Ascending aorta (tissue), 2 donors: ENCODE measurements at regions not wholly inside any gene's neighbourhood (a gene's known extent, or its start where the extent isn't known, plus 50 kb on each side); places are given as distances from the start of the nearest gene placed in this dataset.

Experiments
- DNase-seq, 2 donors: peaks; one replicate each; pipeline ENCODE4 v3.0.0-alpha.2; 2019; ENCODE audit warnings: low spot score in 2 of 2
- H3K27ac ChIP-seq, 2 donors: fragments of 200-600 bp; sonication (generic); one replicate each; pipeline ENCODE4 v1.5.1; 2016 to 2017; ENCODE audit warnings: mild to moderate bottlenecking in 1 of 2
- H3K27me3 ChIP-seq: fragments of 200-600 bp; sonication (generic); one replicate; pipeline ENCODE4 v1.5.1; 2017
- H3K36me3 ChIP-seq, 2 donors: fragments of 200-600 bp; sonication (generic); one replicate each; pipeline ENCODE4 v1.5.1; 2016
- H3K4me1 ChIP-seq, 2 donors: fragments of 200-600 bp; sonication (generic); one replicate each; pipeline ENCODE4 v1.5.1; 2016 to 2017; ENCODE audit warnings: mild to moderate bottlenecking in 1 of 2
- H3K4me3 ChIP-seq, 2 donors: fragments of 200-600 bp; sonication (generic); one replicate each; pipeline ENCODE4 v1.5.1; 2016 to 2017; ENCODE audit warnings: mild to moderate bottlenecking in 1 of 2
- H3K9me3 ChIP-seq, 2 donors: fragments of 200-600 bp; sonication (generic); one replicate each; pipeline ENCODE4 v1.5.1; 2016
- intact Hi-C: fragments of 100-400 bp; cut with DNase I; formaldehyde crosslinking; loops from one replicate; pipeline ENCODE4 v1.15.1; 2023
- TF ChIP-seq, protein P1 (sequence below), 3 experiments: fragments of 200-600 bp in 2 of 3; fragments of 450-650 bp in 1 of 3; sonication (generic) in 2 of 3; IDR thresholded peaks; one replicate each; pipeline ENCODE4 v1.5.1; 2016 to 2019; ENCODE audit warnings: antibody characterized with exemption in 3 of 3, mild to moderate bottlenecking in 1 of 3, moderate library complexity in 1 of 3

DNA sequence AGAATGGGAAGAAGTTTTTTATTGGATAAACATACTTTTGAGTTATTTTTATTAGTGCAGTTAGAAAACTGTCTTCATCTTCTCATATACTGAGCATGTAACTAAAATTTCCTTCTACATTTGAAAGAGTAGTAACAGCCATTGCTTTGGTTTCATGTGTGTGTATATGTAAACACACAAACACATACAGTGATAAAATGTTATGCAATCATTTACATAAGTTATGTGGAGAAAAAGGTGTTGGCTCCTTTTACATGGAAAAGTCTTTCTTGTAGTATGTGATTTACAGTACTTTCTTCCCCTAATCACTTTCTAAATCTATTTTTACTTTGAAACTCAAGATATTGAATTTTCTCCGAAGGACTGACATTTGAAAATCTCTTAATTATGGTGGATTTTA is 194.3 kb upstream of the PACRGL start:
- Histone ChIP-seq H3K36me3 (no peaks in the 10 kb centered on the region), H3K27ac (no peak overlapping the region), H3K4me3 (no peak overlapping the region), H3K9me3 (no peaks in the 10 kb centered on the region), H3K27me3 (no peaks in the 10 kb centered on the region), H3K4me1 (no peaks in the 10 kb centered on the region)
- no peak for DNase-seq
- intact Hi-C loops = no loop called here
- TF ChIP-seq, protein P1, sequence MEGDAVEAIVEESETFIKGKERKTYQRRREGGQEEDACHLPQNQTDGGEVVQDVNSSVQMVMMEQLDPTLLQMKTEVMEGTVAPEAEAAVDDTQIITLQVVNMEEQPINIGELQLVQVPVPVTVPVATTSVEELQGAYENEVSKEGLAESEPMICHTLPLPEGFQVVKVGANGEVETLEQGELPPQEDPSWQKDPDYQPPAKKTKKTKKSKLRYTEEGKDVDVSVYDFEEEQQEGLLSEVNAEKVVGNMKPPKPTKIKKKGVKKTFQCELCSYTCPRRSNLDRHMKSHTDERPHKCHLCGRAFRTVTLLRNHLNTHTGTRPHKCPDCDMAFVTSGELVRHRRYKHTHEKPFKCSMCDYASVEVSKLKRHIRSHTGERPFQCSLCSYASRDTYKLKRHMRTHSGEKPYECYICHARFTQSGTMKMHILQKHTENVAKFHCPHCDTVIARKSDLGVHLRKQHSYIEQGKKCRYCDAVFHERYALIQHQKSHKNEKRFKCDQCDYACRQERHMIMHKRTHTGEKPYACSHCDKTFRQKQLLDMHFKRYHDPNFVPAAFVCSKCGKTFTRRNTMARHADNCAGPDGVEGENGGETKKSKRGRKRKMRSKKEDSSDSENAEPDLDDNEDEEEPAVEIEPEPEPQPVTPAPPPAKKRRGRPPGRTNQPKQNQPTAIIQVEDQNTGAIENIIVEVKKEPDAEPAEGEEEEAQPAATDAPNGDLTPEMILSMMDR (IDR thresholded peaks at IDR 0.05) = no peak

DNA sequence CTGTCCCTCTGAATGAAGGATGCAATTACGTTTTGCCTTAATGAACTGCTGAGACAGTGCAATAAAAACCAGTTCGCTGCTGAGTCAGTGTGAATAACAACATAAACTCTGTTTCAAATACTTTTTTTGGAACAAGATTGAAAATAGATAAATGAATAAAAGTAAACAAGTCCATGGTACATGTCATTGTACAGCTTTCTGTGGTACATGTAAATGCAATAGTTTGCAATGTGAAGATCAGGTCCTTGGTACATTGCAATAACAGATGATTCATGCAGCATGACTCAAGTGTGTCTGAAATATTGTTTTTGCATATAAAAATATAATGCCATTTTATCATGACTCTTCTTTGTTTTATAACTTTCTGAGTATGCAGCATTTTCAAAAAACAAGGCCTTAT is 193.4 kb upstream of the PACRGL start:
- intact Hi-C loops = no loop called here

DNA sequence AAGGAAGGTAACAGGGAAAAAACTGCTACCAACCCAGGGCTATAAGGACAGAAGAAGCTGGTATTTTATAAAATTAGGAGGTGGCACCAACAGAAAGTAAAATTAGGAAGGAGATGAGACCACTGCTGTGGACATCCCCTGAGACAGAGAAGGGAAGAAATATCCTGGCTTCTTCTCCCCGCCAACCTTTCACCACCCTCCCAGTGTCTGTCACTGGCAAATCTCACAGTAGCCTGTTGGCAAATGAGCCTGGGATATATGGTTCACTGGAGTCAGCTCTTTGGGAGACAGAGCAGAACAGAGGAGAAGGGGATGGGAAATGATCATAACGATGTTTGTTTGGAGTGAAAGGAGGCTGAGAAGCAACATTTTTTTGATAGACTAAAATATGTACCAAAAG is 190.9 kb upstream of the PACRGL start:
- TF ChIP-seq, protein P1 (IDR thresholded peaks at IDR 0.05) = no peak
- no peak overlapping the region for H3K27ac ChIP-seq
- H3K4me3 ChIP-seq = no peak overlapping the region
- DNase-seq = no peak
- H3K4me1 ChIP-seq = peaks cover 0 to 2% of the 10 kb centered on the region in 2 donors
- intact Hi-C loops = no loop called here
- no peaks in the 10 kb centered on the region for H3K27me3 ChIP-seq
- H3K9me3 ChIP-seq = no peaks in the 10 kb centered on the region
- H3K36me3 ChIP-seq = no peaks in the 10 kb centered on the region

More for the DNA sequence above, 193.4 kb upstream of the PACRGL start:
- no peak overlapping the region for H3K4me3 ChIP-seq
- H3K4me1 ChIP-seq = no peaks in the 10 kb centered on the region
- no peaks in the 10 kb centered on the region for H3K9me3 ChIP-seq
- TF ChIP-seq, protein P1 (IDR thresholded peaks at IDR 0.05) = no peak
- no peaks in the 10 kb centered on the region for H3K27me3 ChIP-seq
- H3K36me3 ChIP-seq = no peaks in the 10 kb centered on the region
- DNase-seq = no peak
- H3K27ac ChIP-seq = no peak overlapping the region

DNA sequence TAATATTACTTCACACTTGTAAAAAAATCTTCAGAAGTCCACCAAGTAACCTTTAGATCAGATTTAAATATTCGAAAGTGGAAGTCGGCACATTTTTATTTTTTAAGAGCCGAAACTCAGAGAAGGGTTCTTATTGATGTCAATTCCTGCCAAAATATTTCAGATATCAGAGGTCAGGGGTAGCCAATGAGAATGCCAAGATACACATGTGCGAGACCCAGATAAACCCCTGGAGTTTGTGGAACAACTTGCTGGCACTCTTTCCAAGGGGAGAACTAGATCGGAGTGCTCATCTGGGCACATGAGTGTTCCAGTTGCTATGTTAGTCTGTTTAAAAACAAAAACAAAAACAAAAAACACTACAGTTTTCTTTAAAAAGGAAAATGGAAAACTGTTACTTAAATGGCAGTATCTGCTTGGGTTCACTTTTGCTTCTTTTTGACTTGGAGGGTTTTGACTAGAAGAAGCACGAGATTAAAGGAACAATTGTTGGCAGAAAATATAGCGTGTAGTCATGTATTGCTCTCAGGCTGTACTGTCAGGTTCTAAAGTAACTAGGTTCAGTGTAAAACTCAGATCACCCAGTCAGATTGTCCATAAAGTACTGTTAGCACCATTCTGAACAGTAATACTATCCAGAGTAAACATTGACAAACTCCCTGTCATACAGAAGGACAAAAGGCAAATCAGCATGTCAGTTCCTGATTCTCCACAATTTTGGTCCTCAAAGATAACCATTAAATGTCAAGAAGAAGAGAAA is 188.0 kb upstream of the PACRGL start:
- Histone ChIP-seq H3K27me3 (no peaks in the 10 kb centered on the region), H3K4me3 (no peak overlapping the region), H3K36me3 (no peaks in the 10 kb centered on the region), H3K9me3 (no peaks in the 10 kb centered on the region), H3K4me1 (peaks cover 0 to 2% of the 10 kb centered on the region in 2 donors), H3K27ac (peak overlapping the region; percentile 2 to 8)
- intact Hi-C loops = no loop called here
- TF ChIP-seq, protein P1 (IDR thresholded peaks at IDR 0.05) = no peak
- DNase-seq = no peak

DNA sequence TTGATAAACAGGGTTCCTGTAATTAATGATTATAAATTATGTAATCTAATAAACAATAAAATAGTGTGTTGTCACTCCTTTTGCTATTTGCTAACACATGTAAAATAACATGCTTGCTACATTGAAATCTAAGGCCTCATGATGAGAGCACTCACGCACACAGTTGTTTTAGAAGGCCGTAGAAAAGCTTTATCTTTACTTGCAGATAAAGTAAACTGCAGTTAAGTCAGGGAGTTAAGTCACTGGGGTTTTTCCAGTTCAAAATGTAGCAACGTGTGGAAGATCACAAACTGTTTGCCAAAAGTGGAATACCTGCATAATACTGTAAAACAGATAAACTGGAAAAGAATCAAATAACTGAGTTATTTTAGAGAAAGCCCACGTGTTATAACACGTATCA is 187.3 kb upstream of the PACRGL start:
- no peak for DNase-seq
- Histone ChIP-seq H3K9me3 (no peaks in the 10 kb centered on the region), H3K36me3 (no peaks in the 10 kb centered on the region), H3K4me1 (peaks cover 0 to 2% of the 10 kb centered on the region in 2 donors), H3K4me3 (no peak overlapping the region), H3K27me3 (no peaks in the 10 kb centered on the region), H3K27ac (no peak overlapping the region)
- TF ChIP-seq, protein P1 (IDR thresholded peaks at IDR 0.05) = no peak
- intact Hi-C loops = no loop called here
